Tibial artery (tissue), 4 donors: ENCODE measurements at regions not wholly inside any gene's neighbourhood (a gene's known extent, or its start where the extent isn't known, plus 50 kb on each side); places are given as distances from the start of the nearest gene placed in this dataset.

ENCODE experiments used
- DNase-seq, 2 donors: peaks; one replicate each; pipeline ENCODE4 v3.0.0-alpha.2; 2019
- H3K27ac ChIP-seq, 2 donors: fragments of 200-600 bp; sonication (generic) in 1 of 2; 1 replicate in 1 of 2; 2 replicates in 1 of 2; pipeline ENCODE4 v1.5.1; 2018 to 2019; ENCODE audit warnings: mild to moderate bottlenecking in 1 of 2
- H3K27me3 ChIP-seq, 2 donors: fragments of 200-600 bp; sonication (generic) in 1 of 2; one replicate each; pipeline versions ENCODE4 v1.5.1 to v1.6.0; 2016 to 2019
- H3K36me3 ChIP-seq, 3 donors: fragments of 200-600 bp; sonication (generic) in 2 of 3; one replicate each; pipeline ENCODE4 v1.5.1; 2016 to 2019; ENCODE audit warnings: mild to moderate bottlenecking in 2 of 3
- H3K4me1 ChIP-seq, 4 donors: fragments of 200-600 bp; sonication (generic) in 2 of 4; 1 replicate in 3 of 4; 2 replicates in 1 of 4; pipeline ENCODE4 v1.5.1; 2016 to 2019
- H3K4me3 ChIP-seq, 2 donors: fragments of 200-600 bp; sonication (generic) in 1 of 2; 1 replicate in 1 of 2; 2 replicates in 1 of 2; pipeline ENCODE4 v1.5.1; 2018 to 2019; ENCODE audit warnings: mild to moderate bottlenecking in 2 of 2
- H3K9me3 ChIP-seq, 3 donors: fragments of 200-600 bp; sonication (generic) in 1 of 3; one replicate each; pipeline ENCODE4 v1.5.1; 2016 to 2019
- intact Hi-C: fragments of 100-400 bp; cut with DNase I; formaldehyde crosslinking; loops from one replicate; pipeline ENCODE4 v1.15.0; 2023; ENCODE audit warnings: low total_unique reads
- TF ChIP-seq, protein P1 (sequence below), 2 experiments: fragments of 200-600 bp in 1 of 2; fragments of 450-650 bp in 1 of 2; IDR thresholded peaks; one replicate each; pipeline ENCODE4 v1.5.1; 2017 to 2019; ENCODE audit warnings: antibody characterized with exemption in 2 of 2, mild to moderate bottlenecking in 1 of 2, moderate library complexity in 1 of 2

DNA sequence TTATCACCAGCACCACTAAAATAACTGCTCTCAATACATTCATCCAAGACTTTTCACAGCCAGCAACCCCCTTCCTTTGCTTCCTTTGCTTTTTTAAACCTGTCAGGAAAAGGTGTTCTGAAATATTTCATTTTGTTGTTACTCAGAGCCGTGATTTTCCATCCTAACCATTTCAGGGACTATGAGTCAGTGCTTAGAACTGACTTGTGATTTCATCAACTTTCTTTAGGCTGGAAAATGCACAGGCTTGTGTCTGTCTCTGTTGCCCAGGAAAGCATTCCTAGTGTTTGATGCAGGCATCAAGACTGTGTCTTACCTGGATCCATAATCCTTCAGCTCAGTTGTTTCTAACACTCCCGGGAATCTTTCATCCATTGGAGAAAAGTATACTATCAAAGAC, 805.6 kb downstream of the BRINP1 start:
- H3K4me3 ChIP-seq, result no peak overlapping the region
- H3K27ac ChIP-seq, result no peak overlapping the region
- no peaks in the 10 kb centered on the region for H3K9me3 ChIP-seq
- DNase-seq, result no peak
- intact Hi-C loops, result no loop called here
- no peaks in the 10 kb centered on the region for H3K4me1 ChIP-seq
- no peaks in the 10 kb centered on the region for H3K36me3 ChIP-seq
- TF ChIP-seq, protein P1, sequence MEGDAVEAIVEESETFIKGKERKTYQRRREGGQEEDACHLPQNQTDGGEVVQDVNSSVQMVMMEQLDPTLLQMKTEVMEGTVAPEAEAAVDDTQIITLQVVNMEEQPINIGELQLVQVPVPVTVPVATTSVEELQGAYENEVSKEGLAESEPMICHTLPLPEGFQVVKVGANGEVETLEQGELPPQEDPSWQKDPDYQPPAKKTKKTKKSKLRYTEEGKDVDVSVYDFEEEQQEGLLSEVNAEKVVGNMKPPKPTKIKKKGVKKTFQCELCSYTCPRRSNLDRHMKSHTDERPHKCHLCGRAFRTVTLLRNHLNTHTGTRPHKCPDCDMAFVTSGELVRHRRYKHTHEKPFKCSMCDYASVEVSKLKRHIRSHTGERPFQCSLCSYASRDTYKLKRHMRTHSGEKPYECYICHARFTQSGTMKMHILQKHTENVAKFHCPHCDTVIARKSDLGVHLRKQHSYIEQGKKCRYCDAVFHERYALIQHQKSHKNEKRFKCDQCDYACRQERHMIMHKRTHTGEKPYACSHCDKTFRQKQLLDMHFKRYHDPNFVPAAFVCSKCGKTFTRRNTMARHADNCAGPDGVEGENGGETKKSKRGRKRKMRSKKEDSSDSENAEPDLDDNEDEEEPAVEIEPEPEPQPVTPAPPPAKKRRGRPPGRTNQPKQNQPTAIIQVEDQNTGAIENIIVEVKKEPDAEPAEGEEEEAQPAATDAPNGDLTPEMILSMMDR (IDR thresholded peaks at IDR 0.05), result no peak
- no peaks in the 10 kb centered on the region for H3K27me3 ChIP-seq

DNA sequence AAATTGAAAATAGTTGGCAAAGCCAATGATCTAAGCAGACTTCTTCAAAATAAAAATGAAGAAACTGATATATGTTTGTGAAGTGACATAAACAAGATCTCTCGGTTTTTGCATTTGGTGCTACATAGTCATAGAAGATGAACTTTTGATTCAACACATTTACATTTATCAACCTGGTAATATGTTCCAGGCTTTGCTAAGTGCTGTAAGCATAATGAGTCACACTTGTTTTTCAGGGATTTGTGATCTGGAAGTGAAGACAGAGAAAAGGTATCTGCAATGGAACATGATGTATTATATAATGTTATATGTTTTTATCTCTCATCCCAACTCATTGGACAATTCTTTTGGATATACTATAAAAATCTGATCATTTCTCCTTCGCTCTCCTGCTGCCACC, 801.4 kb downstream of the BRINP1 start:
- Histone ChIP-seq H3K27ac (no peak overlapping the region), H3K4me3 (no peak overlapping the region), H3K9me3 (no peaks in the 10 kb centered on the region), H3K27me3 (no peaks in the 10 kb centered on the region), H3K36me3 (no peaks in the 10 kb centered on the region), H3K4me1 (no peaks in the 10 kb centered on the region)
- DNase-seq, result no peak
- intact Hi-C loops, result no loop called here
- TF ChIP-seq, protein P1 (IDR thresholded peaks at IDR 0.05), result no peak

DNA sequence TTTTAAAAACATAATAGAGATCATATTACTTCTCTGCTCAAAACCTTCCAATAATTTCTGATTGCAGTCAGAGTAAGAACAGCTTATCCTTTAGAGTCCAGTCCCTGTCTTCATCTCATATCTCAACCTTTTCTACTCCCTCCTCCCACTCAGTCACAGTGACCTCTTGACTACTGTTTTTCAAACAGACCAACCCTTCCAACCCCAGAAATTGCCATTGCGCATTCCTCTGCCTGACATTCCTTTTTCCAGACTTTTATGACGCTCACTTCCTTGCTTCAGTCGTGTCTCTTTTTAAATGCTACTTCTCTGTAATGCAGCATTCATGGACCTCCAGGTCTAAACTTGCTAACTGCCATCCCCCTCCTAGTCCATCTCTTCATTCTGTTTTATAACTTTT, 800.5 kb downstream of the BRINP1 start:
- DNase-seq, result no peak
- H3K9me3 ChIP-seq, result no peaks in the 10 kb centered on the region
- H3K27ac ChIP-seq, result no peak overlapping the region
- intact Hi-C loops, result no loop called here
- H3K4me1 ChIP-seq, result no peaks in the 10 kb centered on the region
- no peaks in the 10 kb centered on the region for H3K36me3 ChIP-seq
- no peak overlapping the region for H3K4me3 ChIP-seq
- H3K27me3 ChIP-seq, result no peaks in the 10 kb centered on the region
- TF ChIP-seq, protein P1 (IDR thresholded peaks at IDR 0.05), result no peak

DNA sequence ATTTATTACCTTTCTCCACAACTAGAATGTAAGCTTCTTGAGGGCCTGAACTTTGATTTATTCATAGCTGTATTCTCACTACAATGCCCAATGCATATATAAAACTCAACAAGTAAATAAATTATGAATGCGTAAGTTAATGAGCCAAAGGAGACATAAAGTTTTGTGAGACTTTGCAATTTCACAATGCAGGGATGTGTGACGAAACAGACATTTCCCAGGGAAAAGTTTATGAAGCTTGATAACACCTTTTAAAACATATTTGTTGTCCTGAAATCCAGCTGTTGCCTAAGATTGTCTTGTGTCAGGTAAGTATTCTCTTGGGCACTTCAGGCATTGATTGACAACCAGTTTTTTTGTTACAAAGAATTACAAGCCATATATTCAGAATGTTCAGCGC, 800.1 kb downstream of the BRINP1 start:
- Histone ChIP-seq H3K4me3 (no peak overlapping the region), H3K27me3 (no peaks in the 10 kb centered on the region), H3K36me3 (no peaks in the 10 kb centered on the region), H3K4me1 (no peaks in the 10 kb centered on the region), H3K27ac (no peak overlapping the region), H3K9me3 (no peaks in the 10 kb centered on the region)
- TF ChIP-seq, protein P1 (IDR thresholded peaks at IDR 0.05), result no peak
- intact Hi-C loops, result no loop called here
- DNase-seq, result no peak

DNA sequence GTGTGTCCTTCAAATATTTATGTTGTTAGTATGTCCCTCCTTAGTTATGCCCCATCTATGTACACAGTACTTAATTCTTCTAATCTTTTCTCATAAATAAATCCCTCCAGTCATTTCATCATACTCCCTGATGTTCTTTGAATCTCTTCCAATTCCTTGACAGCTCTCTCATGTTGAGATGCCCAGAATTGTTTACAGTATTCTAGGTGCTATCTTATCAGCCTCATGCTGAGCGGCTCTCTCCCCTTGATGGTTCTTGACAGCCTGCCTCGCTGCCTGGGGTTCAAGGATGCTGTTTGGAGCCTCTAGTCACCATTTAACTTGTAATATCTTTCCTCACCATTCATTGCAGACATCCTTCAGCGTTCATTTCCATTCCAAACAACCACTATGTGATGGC, 799.2 kb downstream of the BRINP1 start:
- Histone ChIP-seq H3K36me3 (no peaks in the 10 kb centered on the region), H3K4me1 (no peaks in the 10 kb centered on the region), H3K27ac (no peak overlapping the region), H3K4me3 (no peak overlapping the region), H3K9me3 (no peaks in the 10 kb centered on the region), H3K27me3 (no peaks in the 10 kb centered on the region)
- no peak for DNase-seq
- intact Hi-C loops, result no loop called here
- TF ChIP-seq, protein P1 (IDR thresholded peaks at IDR 0.05), result no peak
